PC-3 (cell line): ENCODE measurements at regions not wholly inside any gene's neighbourhood (a gene's known extent, or its start where the extent isn't known, plus 50 kb on each side); places are given as distances from the start of the nearest gene placed in this dataset.

ENCODE experiments used
- ATAC-seq: fragments of 200-7000 bp; cut with Tn5 transposase; 2 replicates; pipeline ENCODE4 v1.9.1; 2020; ENCODE audit warnings: mild to moderate bottlenecking, moderate library complexity
- BruUV-seq: library from RNA; stranded (reverse); fragments of 400-500 nt; replicated peaks from 2 replicates; lab custom pipeline; 2021; lab: Mats Ljungman, UMichigan
- CTCF ChIA-PET: fragments of 300-600 bp; sonication (Branson Sonifier 250); formaldehyde crosslinking; loops from one replicate; lab custom pipeline; 2022; ENCODE audit warnings: antibody characterized with exemption; lab: Charles Lee
- POLR2A ChIA-PET: fragments of 300-600 bp; sonication (Branson Sonifier 250); formaldehyde crosslinking; loops from one replicate; lab custom pipeline; 2022; ENCODE audit warnings: antibody characterized with exemption; ENCODE audit not compliant: unreplicated experiment; lab: Charles Lee
- DNase-seq: peaks from one replicate; pipeline ENCODE4 v3.0.0-alpha.2; 2015
- H2AFZ ChIP-seq: fragments of 300-600 bp; sonication (generic); 2 replicates; pipeline ENCODE4 v1.6.0; 2016; ENCODE audit warnings: antibody characterized with exemption, low read length
- H3F3A ChIP-seq: fragments of 300-600 bp; sonication (generic); one replicate; pipeline ENCODE4 v1.6.0; 2017; ENCODE audit warnings: antibody characterized with exemption, low read length, control low read depth, mild to moderate bottlenecking; ENCODE audit not compliant: unreplicated experiment
- H3K27ac ChIP-seq: fragments of 300-600 bp; sonication (generic); 2 replicates; pipeline ENCODE4 v1.5.1; 2016; ENCODE audit warnings: mild to moderate bottlenecking, low read length
- H3K27me3 ChIP-seq: fragments of 300-600 bp; sonication (generic); 2 replicates; pipeline ENCODE4 v1.6.1; 2016; ENCODE audit warnings: low read length, mixed read lengths
- H3K36me3 ChIP-seq: fragments of 300-600 bp; sonication (generic); 2 replicates; pipeline ENCODE4 v1.6.1; 2016; ENCODE audit warnings: low read depth, mixed run types, low read length, mixed read lengths
- H3K4me1 ChIP-seq: fragments of 300-600 bp; sonication (generic); 2 replicates; pipeline ENCODE4 v1.5.1; 2016; ENCODE audit warnings: low read length; ENCODE audit not compliant: insufficient read depth
- H3K4me2 ChIP-seq: fragments of 300-600 bp; sonication (generic); 2 replicates; pipeline ENCODE4 v1.6.0; 2016; ENCODE audit warnings: low read length
- H3K4me3 ChIP-seq: fragments of 300-600 bp; sonication (generic); 2 replicates; pipeline ENCODE4 v1.5.1; 2016; ENCODE audit warnings: mild to moderate bottlenecking, low read length, mixed read lengths
- H3K79me2 ChIP-seq: fragments of 300-600 bp; sonication (generic); 2 replicates; pipeline ENCODE4 v1.6.1; 2017; ENCODE audit warnings: low read length, mixed read lengths
- H3K9ac ChIP-seq: fragments of 300-600 bp; sonication (generic); 2 replicates; pipeline ENCODE4 v1.6.0; 2016; ENCODE audit warnings: mild to moderate bottlenecking, low read length
- H3K9me2 ChIP-seq: fragments of 300-600 bp; sonication (generic); replicated peaks from 2 replicates; pipeline ENCODE4 v1.6.1; 2016; ENCODE audit warnings: mixed run types, low read length, mixed read lengths
- H3K9me3 ChIP-seq: fragments of 300-600 bp; sonication (generic); 2 replicates; pipeline ENCODE4 v1.6.1; 2016; ENCODE audit warnings: low read length, mixed read lengths
- H4K20me1 ChIP-seq: fragments of 300-600 bp; sonication (generic); 2 replicates; pipeline ENCODE4 v1.6.1; 2016; ENCODE audit warnings: low read length, mixed read lengths
- CTCF ChIP-seq: fragments of 300-600 bp; sonication (generic); conservative IDR thresholded peaks from 2 replicates; pipeline ENCODE4 v1.5.1; 2017; ENCODE audit warnings: antibody characterized with exemption, low read depth, mild to moderate bottlenecking, low read length
- EZH2 ChIP-seq: fragments of 300-600 bp; sonication (generic); IDR thresholded peaks from one replicate; pipeline ENCODE4 v1.6.1; 2017; ENCODE audit warnings: antibody characterized with exemption, mild to moderate bottlenecking, low read length; ENCODE audit not compliant: unreplicated experiment
- EZH2phosphoT487 ChIP-seq: fragments of 300-600 bp; sonication (generic); IDR thresholded peaks from 2 replicates; pipeline ENCODE4 v1.6.1; 2018; ENCODE audit warnings: mild to moderate bottlenecking, antibody characterized with exemption, low read length, borderline replicate concordance
- intact Hi-C: fragments of 100-400 bp; cut with micrococcal nuclease; formaldehyde crosslinking; loops from 2 replicates; pipeline ENCODE4 v1.9.0; 2023

- Histone ChIP-seq H3F3A (no peaks in the 10 kb centered on the region), H2AFZ (no peak overlapping the region), H3K9me2 (no peaks in the 10 kb centered on the region), H3K27me3 (peaks cover 12% of the 10 kb centered on the region; the same call in 1 of the 2 replicates), H3K9me3 (no peaks in the 10 kb centered on the region), H4K20me1 (no peaks in the 10 kb centered on the region), H3K4me3 (no peak overlapping the region), H3K4me2 (no peak overlapping the region), H3K27ac (no peak overlapping the region), H3K36me3 (no peaks in the 10 kb centered on the region), H3K9ac (no peak overlapping the region), H3K79me2 (no peaks in the 10 kb centered on the region), H3K4me1 (no peaks in the 10 kb centered on the region)
- BruUV-seq, result no TSS peak
- intact Hi-C loops, result no loop called here
- ATAC-seq (no peak), DNase-seq (no peak)
- POLR2A ChIA-PET, result no interaction called here
- CTCF ChIA-PET, result no interaction called here
- TF ChIP-seq EZH2 (no peak), CTCF (no peak), EZH2phosphoT487 (no peak)
These were observed 273.1 kb downstream of the DIO2 start for GRCh38 chr14:79938185-79938584.

GRCh38 chr14:79937433-79937832 is 273.9 kb downstream of the DIO2 start:
- no peak overlapping the region for H3K9ac ChIP-seq
- H2AFZ ChIP-seq, result no peak overlapping the region
- H3K9me2 ChIP-seq, result no peaks in the 10 kb centered on the region
- no peaks in the 10 kb centered on the region for H3K4me1 ChIP-seq
- POLR2A ChIA-PET, result no interaction called here
- no peak overlapping the region for H3K27ac ChIP-seq
- H3K9me3 ChIP-seq, result no peaks in the 10 kb centered on the region
- no peak overlapping the region for H3K4me2 ChIP-seq
- no peaks in the 10 kb centered on the region for H3F3A ChIP-seq
- ATAC-seq (no peak), DNase-seq (no peak)
- intact Hi-C loops, result no loop called here
- H3K79me2 ChIP-seq, result no peaks in the 10 kb centered on the region
- H4K20me1 ChIP-seq, result no peaks in the 10 kb centered on the region
- H3K4me3 ChIP-seq, result no peak overlapping the region
- TF ChIP-seq EZH2 (no peak), CTCF (no peak), EZH2phosphoT487 (no peak)
- CTCF ChIA-PET, result no interaction called here
- H3K36me3 ChIP-seq, result no peaks in the 10 kb centered on the region
- BruUV-seq, result no TSS peak
- peaks cover 12% of the 10 kb centered on the region; the same call in 1 of the 2 replicates for H3K27me3 ChIP-seq

GRCh38 chr14:79924551-79924950 is 286.8 kb downstream of the DIO2 start:
- BruUV-seq, result no TSS peak
- Histone ChIP-seq H4K20me1 (no peaks in the 10 kb centered on the region), H3K9me2 (no peaks in the 10 kb centered on the region), H3K27ac (no peak overlapping the region), H3K4me3 (no peak overlapping the region), H3K9me3 (no peaks in the 10 kb centered on the region), H3K9ac (no peak overlapping the region), H3K4me2 (no peak overlapping the region), H3K4me1 (no peaks in the 10 kb centered on the region), H3F3A (no peaks in the 10 kb centered on the region), H2AFZ (no peak overlapping the region), H3K79me2 (no peaks in the 10 kb centered on the region), H3K36me3 (no peaks in the 10 kb centered on the region), H3K27me3 (peaks cover 7% of the 10 kb centered on the region; the same call in 1 of the 2 replicates)
- TF ChIP-seq CTCF, result no peak
- no peak for TF ChIP-seq EZH2phosphoT487
- no peak for TF ChIP-seq EZH2
- intact Hi-C loops, result no loop called here
- ATAC-seq (no peak), DNase-seq (no peak)
- POLR2A ChIA-PET, result no interaction called here
- CTCF ChIA-PET, result no interaction called here
